Testis (tissue), 2 donors: ENCODE measurements at regions not wholly inside any gene's neighbourhood (a gene's known extent, or its start where the extent isn't known, plus 50 kb on each side); places are given as distances from the start of the nearest gene placed in this dataset.

ENCODE experiments used
- CTCF ChIP-seq, 3 experiments: fragments of 450-650 bp in 2 of 3; fragments of 200-600 bp in 1 of 3; sonication (generic) in 1 of 3; IDR thresholded peaks; one replicate each; pipeline ENCODE4 v1.5.1; 2016 to 2019; ENCODE audit warnings: antibody characterized with exemption in 3 of 3, mild to moderate bottlenecking in 2 of 3, moderate library complexity in 1 of 3
- POLR2A ChIP-seq: fragments of 450-650 bp; IDR thresholded peaks from one replicate; pipeline ENCODE4 v1.6.1; 2017; ENCODE audit warnings: antibody characterized with exemption, mild to moderate bottlenecking, moderate library complexity

GRCh38 chr15:94970802-94971201, 739.4 kb downstream of the MCTP2 start:
- no peak for TF ChIP-seq CTCF (IDR thresholded peaks at IDR 0.05)
- no peak for TF ChIP-seq POLR2A
